Gastrocnemius medialis (tissue), 4 donors: ENCODE measurements at regions not wholly inside any gene's neighbourhood (a gene's known extent, or its start where the extent isn't known, plus 50 kb on each side); places are given as distances from the start of the nearest gene placed in this dataset.

Experiments used
- POLR2A ChIP-seq, 2 donors: fragments of 450-650 bp; IDR thresholded peaks; one replicate each; pipeline ENCODE4 v1.6.1; 2017; ENCODE audit warnings: antibody characterized with exemption in 2 of 2, mild to moderate bottlenecking in 2 of 2, moderate library complexity in 2 of 2
- TF ChIP-seq, protein P1 (sequence below), 5 experiments: fragments of 450-650 bp in 3 of 5; fragments of 200-600 bp in 2 of 5; sonication (generic) in 2 of 5; IDR thresholded peaks in 4 of 5; conservative IDR thresholded peaks in 1 of 5; 1 replicate in 4 of 5; 2 replicates in 1 of 5; pipeline ENCODE4 v1.5.1; 2016 to 2019; ENCODE audit warnings: antibody characterized with exemption in 5 of 5, mild to moderate bottlenecking in 3 of 5, moderate library complexity in 3 of 5

DNA sequence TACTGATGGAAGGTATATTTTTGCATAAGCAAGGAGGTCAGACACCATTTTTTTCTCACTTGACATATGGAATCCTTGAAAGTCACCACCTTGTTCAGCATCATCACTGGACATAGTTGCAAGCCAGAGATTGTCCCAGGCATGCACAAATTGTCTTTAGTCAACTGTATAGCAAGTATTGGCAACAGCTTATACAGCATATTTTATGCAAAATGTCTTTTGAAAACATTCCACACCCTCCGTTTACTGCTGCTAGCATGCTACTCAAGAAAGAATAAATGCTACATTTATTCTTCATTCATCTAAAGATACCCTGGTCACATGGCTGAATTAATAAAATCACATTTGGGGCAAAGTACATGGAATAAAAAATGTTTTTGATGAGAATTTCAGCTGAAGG lies 168.5 kb upstream of the DCBLD2 start:
- TF ChIP-seq POLR2A (IDR thresholded peaks at IDR 0.05) = no peak
- TF ChIP-seq, protein P1, sequence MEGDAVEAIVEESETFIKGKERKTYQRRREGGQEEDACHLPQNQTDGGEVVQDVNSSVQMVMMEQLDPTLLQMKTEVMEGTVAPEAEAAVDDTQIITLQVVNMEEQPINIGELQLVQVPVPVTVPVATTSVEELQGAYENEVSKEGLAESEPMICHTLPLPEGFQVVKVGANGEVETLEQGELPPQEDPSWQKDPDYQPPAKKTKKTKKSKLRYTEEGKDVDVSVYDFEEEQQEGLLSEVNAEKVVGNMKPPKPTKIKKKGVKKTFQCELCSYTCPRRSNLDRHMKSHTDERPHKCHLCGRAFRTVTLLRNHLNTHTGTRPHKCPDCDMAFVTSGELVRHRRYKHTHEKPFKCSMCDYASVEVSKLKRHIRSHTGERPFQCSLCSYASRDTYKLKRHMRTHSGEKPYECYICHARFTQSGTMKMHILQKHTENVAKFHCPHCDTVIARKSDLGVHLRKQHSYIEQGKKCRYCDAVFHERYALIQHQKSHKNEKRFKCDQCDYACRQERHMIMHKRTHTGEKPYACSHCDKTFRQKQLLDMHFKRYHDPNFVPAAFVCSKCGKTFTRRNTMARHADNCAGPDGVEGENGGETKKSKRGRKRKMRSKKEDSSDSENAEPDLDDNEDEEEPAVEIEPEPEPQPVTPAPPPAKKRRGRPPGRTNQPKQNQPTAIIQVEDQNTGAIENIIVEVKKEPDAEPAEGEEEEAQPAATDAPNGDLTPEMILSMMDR (IDR thresholded peaks at IDR 0.05 in 4 of 5, conservative IDR thresholded peaks at IDR 0.05 in 1 of 5) = no peak
